ENCODE measurements at regions not wholly inside any gene's neighbourhood (a gene's known extent, or its start where the extent isn't known, plus 50 kb on each side); places are given as distances from the start of the nearest gene placed in this dataset.

GRCh38 chr2:150404147-150404546, 83.3 kb downstream of the RND3 start:
- Histone ChIP-seq H2AFZ (ENCODE audit: low read length) (peak overlapping the region; percentile 82), H4K20me1 (ENCODE audit: control insufficient read depth, extremely low read depth, insufficient read depth, low read length) (no peaks in the 10 kb centered on the region), H3K9ac (ENCODE audit: insufficient read depth, low read length) (no peak overlapping the region), H3K4me3 (replicated peaks in 1 of 4; ENCODE audit: control extremely low read depth in 1 of 4, insufficient read depth in 1 of 4, low read depth in 3 of 4, low read length in 4 of 4) (peak overlapping the region in 3 of 4 experiments; percentile 32 to 49 (median 46)), H3K4me2 (ENCODE audit: extremely low read depth, insufficient read depth, low read length) (peak overlapping the region; percentile 92), H3K27me3 (ENCODE audit: control insufficient read depth, insufficient read depth, low read length) (no peaks in the 10 kb centered on the region), H3K4me1 (ENCODE audit: control insufficient read depth, extremely low read depth, insufficient read depth, low read length) (no peaks in the 10 kb centered on the region), H3K27ac (ENCODE audit: insufficient read depth, low read length) (no peak overlapping the region), H3K9me3 (ENCODE audit: control insufficient read depth, insufficient read depth, low read depth, low read length) (no peaks in the 10 kb centered on the region), H3K79me2 (ENCODE audit: control insufficient read depth, insufficient read depth, low read length) (no peaks in the 10 kb centered on the region), H3K36me3 (ENCODE audit: control insufficient read depth, insufficient read depth, low read length) (no peaks in the 10 kb centered on the region)
- no peak for TF ChIP-seq EZH2 (IDR thresholded peaks at IDR 0.05; ENCODE audit: low read length, missing control alignments)
- TF ChIP-seq CTCF (conservative IDR thresholded peaks at IDR 0.05 in 1 of 2, IDR thresholded peaks at IDR 0.05 in 1 of 2; ENCODE audit: low read depth in 1 of 2, low read length in 2 of 2) = no peak
- peak in 1 of 2 donors; percentile 7 for DNase-seq (ENCODE audit: low read depth in 2 of 2)

- H3K4me1 ChIP-seq (ENCODE audit: control insufficient read depth, extremely low read depth, insufficient read depth, low read length) = no peaks in the 10 kb centered on the region
- TF ChIP-seq EZH2 (IDR thresholded peaks at IDR 0.05; ENCODE audit: low read length, missing control alignments) = no peak
- TF ChIP-seq CTCF (conservative IDR thresholded peaks at IDR 0.05 in 1 of 2, IDR thresholded peaks at IDR 0.05 in 1 of 2; ENCODE audit: low read depth in 1 of 2, low read length in 2 of 2) = no peak
- peak overlapping the region; percentile 32 to 49 (median 40) for H3K4me3 ChIP-seq (replicated peaks in 1 of 4; ENCODE audit: control extremely low read depth in 1 of 4, insufficient read depth in 1 of 4, low read depth in 3 of 4, low read length in 4 of 4)
- no peaks in the 10 kb centered on the region for H3K9me3 ChIP-seq (ENCODE audit: control insufficient read depth, insufficient read depth, low read depth, low read length)
- no peak overlapping the region for H3K9ac ChIP-seq (ENCODE audit: insufficient read depth, low read length)
- H3K36me3 ChIP-seq (ENCODE audit: control insufficient read depth, insufficient read depth, low read length) = no peaks in the 10 kb centered on the region
- peak overlapping the region; percentile 82 for H2AFZ ChIP-seq (ENCODE audit: low read length)
- H3K79me2 ChIP-seq (ENCODE audit: control insufficient read depth, insufficient read depth, low read length) = no peaks in the 10 kb centered on the region
- peak in 1 of 2 donors; percentile 31 for DNase-seq (ENCODE audit: low read depth in 2 of 2)
- no peak overlapping the region for H3K27ac ChIP-seq (ENCODE audit: insufficient read depth, low read length)
- peak overlapping the region; percentile 92 for H3K4me2 ChIP-seq (ENCODE audit: extremely low read depth, insufficient read depth, low read length)
- no peaks in the 10 kb centered on the region for H3K27me3 ChIP-seq (ENCODE audit: control insufficient read depth, insufficient read depth, low read length)
- no peaks in the 10 kb centered on the region for H4K20me1 ChIP-seq (ENCODE audit: control insufficient read depth, extremely low read depth, insufficient read depth, low read length)
Observed at GRCh38 chr2:150403457-150403856, 84.0 kb downstream of the RND3 start.

- Histone ChIP-seq H3K4me3 (replicated peaks in 1 of 4; ENCODE audit: control extremely low read depth in 1 of 4, insufficient read depth in 1 of 4, low read depth in 3 of 4, low read length in 4 of 4) (peak overlapping the region in 2 of 4 experiments; percentile 32 to 49), H3K9me3 (ENCODE audit: control insufficient read depth, insufficient read depth, low read depth, low read length) (no peaks in the 10 kb centered on the region), H2AFZ (ENCODE audit: low read length) (peak overlapping the region; percentile 82), H3K4me1 (ENCODE audit: control insufficient read depth, extremely low read depth, insufficient read depth, low read length) (no peaks in the 10 kb centered on the region), H4K20me1 (ENCODE audit: control insufficient read depth, extremely low read depth, insufficient read depth, low read length) (no peaks in the 10 kb centered on the region), H3K27me3 (ENCODE audit: control insufficient read depth, insufficient read depth, low read length) (no peaks in the 10 kb centered on the region), H3K4me2 (ENCODE audit: extremely low read depth, insufficient read depth, low read length) (peak overlapping the region; percentile 92), H3K79me2 (ENCODE audit: control insufficient read depth, insufficient read depth, low read length) (no peaks in the 10 kb centered on the region), H3K36me3 (ENCODE audit: control insufficient read depth, insufficient read depth, low read length) (no peaks in the 10 kb centered on the region), H3K27ac (ENCODE audit: insufficient read depth, low read length) (no peak overlapping the region), H3K9ac (ENCODE audit: insufficient read depth, low read length) (no peak overlapping the region)
- no peak for DNase-seq (ENCODE audit: low read depth in 2 of 2)
- TF ChIP-seq CTCF (conservative IDR thresholded peaks at IDR 0.05 in 1 of 2, IDR thresholded peaks at IDR 0.05 in 1 of 2; ENCODE audit: low read depth in 1 of 2, low read length in 2 of 2) (no peak), EZH2 (IDR thresholded peaks at IDR 0.05; ENCODE audit: low read length, missing control alignments) (no peak)
Observed at GRCh38 chr2:150402953-150403352, 84.5 kb downstream of the RND3 start.

All from fibroblast of lung (primary cell).